Spinal cord (tissue), 9 donors: ENCODE measurements at regions not wholly inside any gene's neighbourhood (a gene's known extent, or its start where the extent isn't known, plus 50 kb on each side); places are given as distances from the start of the nearest gene placed in this dataset.
"Not testable (repeated sequence)": the region's sequence is repeated elsewhere in the genome, so short reads cannot be mapped to it uniquely, and the experiment has no call there.

ENCODE experiments used
- DNase-seq, 6 donors: peaks; one replicate each; pipeline versions ENCODE4 v3.0.0 to v3.0.0-alpha.2; 2013 to 2015; ENCODE audit warnings: low spot score in 6 of 6, low read depth in 4 of 6
- H3K27ac ChIP-seq: one replicate; pipeline ENCODE4 v1.5.1; 2013; ENCODE audit warnings: low read depth, low read length, control low read depth
- H3K27me3 ChIP-seq: one replicate; pipeline ENCODE4 v1.6.1; 2013; ENCODE audit warnings: low read length; ENCODE audit not compliant: control insufficient read depth, insufficient read depth
- H3K36me3 ChIP-seq: one replicate; pipeline ENCODE4 v1.6.1; 2013; ENCODE audit warnings: low read length; ENCODE audit not compliant: control insufficient read depth, insufficient read depth
- H3K4me1 ChIP-seq: one replicate; pipeline ENCODE4 v1.6.1; 2013; ENCODE audit warnings: low read length; ENCODE audit not compliant: control insufficient read depth, insufficient read depth
- H3K4me3 ChIP-seq: one replicate; pipeline ENCODE4 v1.5.1; 2013; ENCODE audit warnings: low read depth, low read length, control low read depth
- H3K9me3 ChIP-seq: one replicate; pipeline ENCODE4 v1.6.1; 2013; ENCODE audit warnings: low read length; ENCODE audit not compliant: control insufficient read depth, insufficient read depth
- WGBS: methylation state at CpG from one replicate; pipeline ENCODE4 v1.1.5; 2013; ENCODE audit warnings: missing lambda C conversion rate; ENCODE audit not compliant: insufficient coverage; 5-methylcytosine and 5-hydroxymethylcytosine counted together
- donor health status: healthy.

GRCh38 chr13:22789916-22790315 is 390.9 kb upstream of the SGCG start:
- Histone ChIP-seq H3K9me3 (no peaks in the 10 kb centered on the region), H3K27ac (no peak overlapping the region), H3K27me3 (no peaks in the 10 kb centered on the region), H3K4me1 (no peaks in the 10 kb centered on the region), H3K4me3 (no peak overlapping the region), H3K36me3 (no peaks in the 10 kb centered on the region)
- no peak for DNase-seq
- no CpG with 5 or more reads among the region's 3 CpGs for WGBS

- Histone ChIP-seq H3K36me3 (no peaks in the 10 kb centered on the region), H3K4me3 (no peak overlapping the region), H3K27me3 (no peaks in the 10 kb centered on the region), H3K27ac (no peak overlapping the region), H3K4me1 (no peaks in the 10 kb centered on the region), H3K9me3 (no peaks in the 10 kb centered on the region)
- no peak for DNase-seq
- 89% methylated on average over 10 of the region's 10 CpGs for WGBS
Observed at GRCh38 chr13:22793598-22794134, 387.1 kb upstream of the SGCG start.

- H3K27ac ChIP-seq, result no peak overlapping the region
- H3K9me3 ChIP-seq, result no peaks in the 10 kb centered on the region
- no peaks in the 10 kb centered on the region for H3K27me3 ChIP-seq
- no peaks in the 10 kb centered on the region for H3K4me1 ChIP-seq
- 93% methylated on average over 4 of the region's 5 CpGs for WGBS
- peak in 1 of 6 donors; percentile 51 for DNase-seq
- H3K36me3 ChIP-seq, result no peaks in the 10 kb centered on the region
- no peak overlapping the region for H3K4me3 ChIP-seq
Observed at GRCh38 chr13:22800526-22801401, 380.0 kb upstream of the SGCG start.

- Histone ChIP-seq H3K36me3 (no peaks in the 10 kb centered on the region), H3K4me1 (no peaks in the 10 kb centered on the region), H3K4me3 (no peak overlapping the region), H3K27me3 (no peaks in the 10 kb centered on the region), H3K27ac (no peak overlapping the region), H3K9me3 (no peaks in the 10 kb centered on the region)
- WGBS, result no CpG with 5 or more reads among the region's 3 CpGs
- DNase-seq, result peak in 4 of 6 donors; percentile 21 to 82 (median 50)
Observed at GRCh38 chr13:22801402-22802003, 379.3 kb upstream of the SGCG start.

GRCh38 chr13:22812793-22813192 is 368.0 kb upstream of the SGCG start:
- DNase-seq, result peak in 2 of 6 donors; percentile 55 to 79
- 63% methylated on average over 1 of the region's 3 CpGs for WGBS

GRCh38 chr13:22813531-22814377 is 367.0 kb upstream of the SGCG start:
- WGBS, result 45% methylated on average over 16 of the region's 21 CpGs
- DNase-seq, H3K4me3 ChIP-seq, H3K27me3 ChIP-seq, H3K36me3 ChIP-seq, H3K9me3 ChIP-seq, H3K27ac ChIP-seq, H3K4me1 ChIP-seq: not testable (repeated sequence)

More at GRCh38 chr13:22812793-22813192, 368.0 kb upstream of the SGCG start:
- H3K27me3 ChIP-seq, result no peaks in the 10 kb centered on the region
- no peaks in the 10 kb centered on the region for H3K4me1 ChIP-seq
- no peaks in the 10 kb centered on the region for H3K36me3 ChIP-seq
- peak overlapping the region; percentile 15 for H3K27ac ChIP-seq
- no peaks in the 10 kb centered on the region for H3K9me3 ChIP-seq
- no peak overlapping the region for H3K4me3 ChIP-seq

- not testable (repeated sequence) for H3K4me3 ChIP-seq, H3K27ac ChIP-seq
- WGBS, result 64% methylated on average over 3 of the region's 8 CpGs
Observed at GRCh38 chr13:22814433-22814832, 366.3 kb upstream of the SGCG start.

GRCh38 chr13:22821589-22821988 is 359.2 kb upstream of the SGCG start:
- WGBS, result 100% methylated on average over 1 of the region's 2 CpGs
- no peak for DNase-seq
- Histone ChIP-seq H3K4me1 (no peaks in the 10 kb centered on the region), H3K4me3 (no peak overlapping the region), H3K36me3 (no peaks in the 10 kb centered on the region), H3K27me3 (no peaks in the 10 kb centered on the region), H3K27ac (no peak overlapping the region), H3K9me3 (peaks cover 1% of the 10 kb centered on the region)

More at GRCh38 chr13:22814433-22814832, 366.3 kb upstream of the SGCG start:
- not testable (repeated sequence) for DNase-seq, H3K27me3 ChIP-seq, H3K9me3 ChIP-seq, H3K4me1 ChIP-seq, H3K36me3 ChIP-seq

GRCh38 chr13:22825186-22825585 is 355.6 kb upstream of the SGCG start:
- Histone ChIP-seq H3K4me3 (no peak overlapping the region), H3K27me3 (no peaks in the 10 kb centered on the region), H3K36me3 (no peaks in the 10 kb centered on the region), H3K4me1 (no peaks in the 10 kb centered on the region), H3K27ac (no peak overlapping the region), H3K9me3 (peaks cover 1% of the 10 kb centered on the region)
- WGBS, result no CpG with 5 or more reads among the region's 1 CpG
- no peak for DNase-seq
